Activated CD8-positive, alpha-beta T cell treated with anti-CD3 and anti-CD28 coated beads for 36 hours (primary cell): ENCODE measurements at regions not wholly inside any gene's neighbourhood (a gene's known extent, or its start where the extent isn't known, plus 50 kb on each side); places are given as distances from the start of the nearest gene placed in this dataset.

Source experiments
- ATAC-seq: fragments of 200-7000 bp; cut with Tn5 transposase; one replicate; pipeline ENCODE4 v1.10.0; 2021; ENCODE audit warnings: mild to moderate bottlenecking, moderate library complexity
- CTCF ChIA-PET: fragments of 350-600 bp; sonication (Branson Sonifier 250); formaldehyde crosslinking; loops from one replicate; lab custom pipeline; 2021; ENCODE audit warnings: antibody characterized with exemption; lab: Charles Lee
- POLR2A ChIA-PET: fragments of 350-600 bp; sonication (Branson Sonifier 250); formaldehyde crosslinking; loops from one replicate; lab custom pipeline; 2021; ENCODE audit warnings: antibody characterized with exemption; lab: Charles Lee
- DNase-seq: peaks from one replicate; pipeline ENCODE4 v3.0.0-alpha.2; 2020
- H3K27ac Mint-ChIP-seq: one replicate; pipeline ENCODE4 v1.8.0; 2021; ENCODE audit warnings: mild to moderate bottlenecking, mixed read lengths
- H3K27me3 Mint-ChIP-seq: one replicate; pipeline ENCODE4 v1.8.0; 2021; ENCODE audit warnings: mixed read lengths
- H3K36me3 Mint-ChIP-seq: one replicate; pipeline ENCODE4 v1.8.0; 2021; ENCODE audit warnings: low read depth, mixed read lengths
- H3K4me1 Mint-ChIP-seq: one replicate; pipeline ENCODE4 v1.8.0; 2021; ENCODE audit warnings: low read depth, mixed read lengths
- H3K4me3 Mint-ChIP-seq: one replicate; pipeline ENCODE4 v1.8.0; 2021; ENCODE audit warnings: mild to moderate bottlenecking, moderate library complexity, mixed read lengths
- H3K9me3 Mint-ChIP-seq: one replicate; pipeline ENCODE4 v1.8.0; 2021; ENCODE audit warnings: mixed read lengths
- intact Hi-C: fragments of 100-400 bp; cut with micrococcal nuclease; formaldehyde crosslinking; loops from one replicate; pipeline ENCODE4 v1.10.0; 2022
- TF ChIP-seq, protein P1 (sequence below): fragments of 200-600 bp; IDR thresholded peaks from one replicate; pipeline ENCODE4 v1.8.0; 2022; ENCODE audit warnings: antibody characterized with exemption, mild to moderate bottlenecking

DNA sequence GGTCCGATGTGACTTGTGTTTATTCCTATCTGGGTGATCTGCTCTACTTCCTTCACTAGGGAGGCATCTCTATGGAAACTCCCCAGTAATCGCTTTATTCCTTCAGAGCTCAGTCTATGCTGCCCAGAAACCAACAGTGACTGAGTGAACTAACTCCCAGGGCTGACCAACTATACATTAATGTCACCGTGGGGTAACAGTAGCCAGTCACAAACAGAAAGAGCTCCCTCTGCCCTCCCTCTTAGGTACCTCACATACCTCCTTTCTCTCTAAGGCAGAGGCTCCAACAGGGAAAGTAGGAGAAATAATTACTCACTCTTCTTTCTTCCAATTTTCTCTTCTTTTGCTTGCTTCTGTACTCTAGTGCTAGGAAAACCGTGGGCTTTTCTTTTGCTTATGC lies 855.0 kb downstream of the REEP3 start:
- H3K9me3 Mint-ChIP-seq = no peaks in the 10 kb centered on the region
- no peak overlapping the region for H3K27ac Mint-ChIP-seq
- H3K4me1 Mint-ChIP-seq = no peaks in the 10 kb centered on the region
- ATAC-seq (no peak), DNase-seq (no peak)
- ChIA-PET POLR2A (no interaction called here), CTCF (interaction anchor here (0.7 kb wide), 1 partner anchor 376 kb away, joined by 3 read pairs; no protein-coding TSS in a partner anchor)
- intact Hi-C loops = no loop called here
- H3K4me3 Mint-ChIP-seq = no peak overlapping the region
- TF ChIP-seq, protein P1, sequence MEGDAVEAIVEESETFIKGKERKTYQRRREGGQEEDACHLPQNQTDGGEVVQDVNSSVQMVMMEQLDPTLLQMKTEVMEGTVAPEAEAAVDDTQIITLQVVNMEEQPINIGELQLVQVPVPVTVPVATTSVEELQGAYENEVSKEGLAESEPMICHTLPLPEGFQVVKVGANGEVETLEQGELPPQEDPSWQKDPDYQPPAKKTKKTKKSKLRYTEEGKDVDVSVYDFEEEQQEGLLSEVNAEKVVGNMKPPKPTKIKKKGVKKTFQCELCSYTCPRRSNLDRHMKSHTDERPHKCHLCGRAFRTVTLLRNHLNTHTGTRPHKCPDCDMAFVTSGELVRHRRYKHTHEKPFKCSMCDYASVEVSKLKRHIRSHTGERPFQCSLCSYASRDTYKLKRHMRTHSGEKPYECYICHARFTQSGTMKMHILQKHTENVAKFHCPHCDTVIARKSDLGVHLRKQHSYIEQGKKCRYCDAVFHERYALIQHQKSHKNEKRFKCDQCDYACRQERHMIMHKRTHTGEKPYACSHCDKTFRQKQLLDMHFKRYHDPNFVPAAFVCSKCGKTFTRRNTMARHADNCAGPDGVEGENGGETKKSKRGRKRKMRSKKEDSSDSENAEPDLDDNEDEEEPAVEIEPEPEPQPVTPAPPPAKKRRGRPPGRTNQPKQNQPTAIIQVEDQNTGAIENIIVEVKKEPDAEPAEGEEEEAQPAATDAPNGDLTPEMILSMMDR = no peak
- no peaks in the 10 kb centered on the region for H3K27me3 Mint-ChIP-seq
- H3K36me3 Mint-ChIP-seq = no peaks in the 10 kb centered on the region

DNA sequence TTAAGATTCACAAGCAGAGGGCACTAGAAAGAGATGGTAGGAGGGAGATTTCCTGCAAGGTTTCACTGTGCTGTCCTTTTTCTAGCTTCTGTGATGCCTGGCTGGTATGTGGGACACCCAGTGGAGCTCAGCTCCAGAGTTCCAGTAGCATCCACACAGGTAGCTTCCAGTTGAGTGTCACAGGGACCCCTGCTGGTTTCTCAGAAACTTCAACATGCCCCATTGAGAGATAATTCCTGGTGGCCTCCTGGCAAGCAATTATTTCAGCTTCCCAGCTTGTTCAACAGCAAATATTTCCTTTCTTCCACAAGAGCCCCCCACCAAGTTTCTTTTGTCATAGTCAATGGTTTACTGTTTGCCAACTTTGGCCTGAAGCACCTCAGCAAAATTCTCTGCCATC lies 858.7 kb downstream of the REEP3 start:
- CTCF ChIA-PET = no interaction called here
- POLR2A ChIA-PET = no interaction called here
- Mint-ChIP-seq H3K36me3 (no peaks in the 10 kb centered on the region), H3K4me3 (no peak overlapping the region), H3K27me3 (no peaks in the 10 kb centered on the region), H3K9me3 (no peaks in the 10 kb centered on the region), H3K27ac (no peak overlapping the region), H3K4me1 (no peaks in the 10 kb centered on the region)
- intact Hi-C loops = no loop called here
- no peak for DNase-seq
- TF ChIP-seq, protein P1 = no peak
- ATAC-seq = no peak

DNA sequence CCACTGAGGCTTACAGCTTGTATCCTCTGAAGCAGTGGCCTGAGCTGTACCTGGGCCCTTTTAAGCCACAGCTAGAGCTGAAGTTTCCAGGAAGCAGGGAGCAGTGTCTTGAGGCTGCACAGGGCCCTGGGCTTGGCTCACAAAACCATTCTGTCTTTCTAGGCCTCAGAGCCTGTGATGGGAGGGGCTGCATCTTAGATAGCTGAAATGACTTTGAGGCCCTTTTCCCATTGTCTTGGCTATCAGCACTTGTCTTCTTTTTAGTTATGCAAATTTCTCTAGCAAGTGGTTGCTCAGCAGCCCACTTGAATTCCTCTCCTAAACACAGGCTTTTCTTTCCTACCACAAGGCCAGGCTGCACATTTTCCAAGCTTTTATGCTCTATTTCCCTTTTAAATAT lies 864.2 kb downstream of the REEP3 start:
- DNase-seq = no peak
- Mint-ChIP-seq H3K36me3 (no peaks in the 10 kb centered on the region), H3K27me3 (no peaks in the 10 kb centered on the region), H3K9me3 (no peaks in the 10 kb centered on the region), H3K4me1 (no peaks in the 10 kb centered on the region), H3K4me3 (no peak overlapping the region), H3K27ac (no peak overlapping the region)
- intact Hi-C loops = no loop called here
- TF ChIP-seq, protein P1 = no peak
- CTCF ChIA-PET = no interaction called here
- POLR2A ChIA-PET = no interaction called here
- ATAC-seq = no peak

DNA sequence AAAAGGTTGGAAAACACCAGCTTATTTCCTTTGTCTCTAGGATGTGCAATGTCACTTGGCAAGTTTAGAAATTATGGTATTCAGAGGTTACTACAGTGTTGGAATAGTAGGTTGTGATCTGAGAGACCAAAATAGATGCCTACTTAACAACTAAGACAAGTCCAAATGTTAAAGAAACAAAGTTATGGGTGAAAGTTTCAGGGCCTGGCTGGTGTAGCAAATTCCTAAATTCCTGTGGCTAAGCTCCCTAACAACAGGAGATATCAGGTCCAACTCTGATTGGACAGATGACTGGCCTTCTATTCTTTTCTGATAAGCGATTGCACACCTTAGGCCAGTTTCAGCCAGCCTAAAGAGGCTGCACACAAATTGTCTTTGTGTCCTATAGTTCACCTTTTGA lies 873.5 kb downstream of the REEP3 start:
- DNase-seq (no peak), ATAC-seq (no peak)
- Mint-ChIP-seq H3K9me3 (peaks cover 3% of the 10 kb centered on the region), H3K36me3 (no peaks in the 10 kb centered on the region), H3K27me3 (no peaks in the 10 kb centered on the region), H3K4me1 (no peaks in the 10 kb centered on the region), H3K4me3 (no peak overlapping the region), H3K27ac (no peak overlapping the region)
- POLR2A ChIA-PET = no interaction called here
- intact Hi-C loops = no loop called here
- CTCF ChIA-PET = no interaction called here
- TF ChIP-seq, protein P1 = no peak

DNA sequence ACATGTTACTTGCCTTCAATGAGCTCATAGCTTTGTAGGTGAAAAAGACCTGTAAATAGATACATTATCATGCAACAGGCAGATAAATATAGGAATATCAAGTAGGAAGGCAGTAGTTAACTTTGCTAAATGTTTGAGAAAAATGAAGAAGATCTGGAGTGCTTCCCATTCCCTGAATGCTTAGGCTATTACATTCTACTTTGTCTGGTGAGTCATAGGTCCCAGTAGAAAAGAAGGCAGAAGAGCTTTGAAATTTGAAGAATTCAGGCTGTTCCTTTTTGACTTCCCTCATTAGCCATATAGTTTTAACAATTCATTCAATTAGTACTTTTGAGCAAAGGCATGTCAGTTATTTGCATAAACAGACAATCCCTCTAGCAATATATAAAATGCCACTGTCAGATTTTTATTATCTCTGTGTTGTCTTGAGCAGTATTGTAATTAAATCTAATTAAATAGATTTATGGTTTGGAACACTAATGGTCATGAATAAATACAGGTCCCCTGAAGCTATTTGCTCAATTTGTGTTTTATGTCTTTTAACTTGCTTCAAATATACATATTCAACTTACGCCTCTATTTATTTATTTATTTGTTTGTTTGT lies 875.0 kb downstream of the REEP3 start:
- no peaks in the 10 kb centered on the region for H3K4me1 Mint-ChIP-seq
- DNase-seq = no peak
- POLR2A ChIA-PET = no interaction called here

More for the DNA sequence above, 875.0 kb downstream of the REEP3 start:
- ATAC-seq = no peak
- CTCF ChIA-PET = interaction anchor here (1.0 kb wide), 1 partner anchor 14 kb away, joined by 3 read pairs; no protein-coding TSS in a partner anchor
- TF ChIP-seq, protein P1 = no peak
- Mint-ChIP-seq H3K27ac (no peak overlapping the region), H3K4me3 (no peak overlapping the region), H3K9me3 (peaks cover 3% of the 10 kb centered on the region), H3K36me3 (no peaks in the 10 kb centered on the region), H3K27me3 (no peaks in the 10 kb centered on the region)
- intact Hi-C loops = no loop called here
